ENCODE measurements at regions not wholly inside any gene's neighbourhood (a gene's known extent, or its start where the extent isn't known, plus 50 kb on each side); places are given as distances from the start of the nearest gene placed in this dataset.

DNA sequence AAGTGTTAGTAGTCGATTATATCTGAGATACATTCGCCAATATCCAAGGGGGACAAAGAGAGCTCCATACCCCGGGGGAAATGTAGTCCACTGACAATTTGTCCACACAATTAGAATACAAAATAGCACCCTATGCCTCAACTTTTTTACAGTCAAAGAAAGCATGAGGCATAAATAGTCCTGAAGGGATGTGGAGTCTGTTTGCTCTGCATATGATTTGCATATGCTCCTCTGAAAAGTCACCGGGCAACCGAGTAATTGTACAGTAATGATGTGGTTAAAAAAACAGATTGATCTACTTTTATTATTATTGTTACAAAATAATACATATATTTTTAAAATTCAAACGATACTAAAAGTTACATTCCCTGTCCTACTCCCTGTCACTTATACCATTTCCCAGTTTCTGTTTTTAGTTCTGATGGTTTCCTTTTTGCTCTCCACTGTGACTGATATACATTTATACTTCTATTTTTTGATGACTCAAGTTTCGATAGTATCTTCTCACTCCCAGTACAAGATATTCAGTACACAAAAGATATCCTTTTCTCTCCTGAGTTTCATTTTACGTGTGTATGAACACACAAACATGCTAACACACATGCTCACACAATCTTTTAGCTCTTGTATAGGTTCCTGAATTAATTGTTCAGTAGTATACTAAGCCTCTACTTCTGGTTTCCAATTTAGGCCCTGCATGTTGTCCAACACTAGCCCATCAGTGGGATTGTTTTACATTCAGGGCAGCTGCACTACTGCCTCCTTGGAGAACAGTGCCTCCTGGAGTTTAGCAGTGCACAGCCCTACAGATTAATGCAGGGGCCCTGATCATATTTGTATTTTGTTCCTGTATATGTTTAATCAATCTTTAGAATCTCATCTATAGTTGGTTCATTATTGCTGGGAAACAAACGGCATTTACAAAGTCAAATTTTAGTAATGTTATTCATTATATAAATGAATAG is 130.9 kb downstream of the TES start (continued):
- TF ChIP-seq ZBTB34 (CRISPR knock-in tag; IDR thresholded peaks at IDR 0.05), result no peak
- TF ChIP-seq HSF4 (CRISPR knock-in tag; IDR thresholded peaks at IDR 0.05; ENCODE audit: borderline replicate concordance), result no peak

DNA sequence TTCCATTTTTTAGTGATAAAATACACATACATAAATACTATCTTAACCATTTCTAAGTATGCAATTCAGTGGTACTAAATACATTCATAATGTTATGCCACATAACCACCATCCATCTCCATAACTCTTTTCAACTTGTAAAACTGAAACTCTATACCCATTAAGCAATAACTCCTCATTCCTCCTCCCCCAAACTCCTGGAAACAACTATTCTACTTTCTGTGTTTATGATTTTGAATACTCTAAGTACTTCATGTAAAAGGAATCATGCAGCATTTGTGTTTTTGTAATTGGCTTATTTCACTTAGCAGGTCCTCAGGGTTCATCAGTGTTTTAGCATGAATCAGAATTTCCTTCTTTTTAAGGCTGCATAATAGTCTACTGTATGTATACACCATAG is 131.8 kb downstream of the TES start:
- Histone ChIP-seq H3K79me2 (ENCODE audit: control insufficient read depth, insufficient read depth, low read length) (no peaks in the 10 kb centered on the region), H3K9me3 (replicated peaks; ENCODE audit: control insufficient read depth, insufficient read depth, low read depth, low read length) (no peaks in the 10 kb centered on the region), H3K9me1 (ENCODE audit: control insufficient read depth, insufficient read depth, low read length) (no peaks in the 10 kb centered on the region), H3K4me3 (no peak overlapping the region), H3K4me1 (replicated peaks in 1 of 2; ENCODE audit: control insufficient read depth in 2 of 2, insufficient read depth in 2 of 2, low read length in 2 of 2) (peaks cover 0 to 16% of the 10 kb centered on the region in 2 experiments; a peak in 3 of 5 replicates), H4K20me1 (replicated peaks; ENCODE audit: control insufficient read depth, insufficient read depth, low read length) (no peaks in the 10 kb centered on the region), H3K27ac (ENCODE audit: extremely low read depth, low read depth, low read length) (no peak overlapping the region), H2AFZ (ENCODE audit: low read depth, low read length) (no peak overlapping the region), H3K9ac (ENCODE audit: insufficient read depth in 1 of 2, low read depth in 2 of 2, low read length in 2 of 2) (no peak overlapping the region), H3K4me2 (ENCODE audit: insufficient read depth, low read length) (no peak overlapping the region), H3K27me3 (ENCODE audit: control insufficient read depth in 2 of 2, insufficient read depth in 2 of 2, low read length in 2 of 2) (no peaks in the 10 kb centered on the region), H3K36me3 (ENCODE audit: control insufficient read depth, insufficient read depth, low read length) (no peaks in the 10 kb centered on the region)
- CTCF ChIA-PET (ENCODE audit: low intra/inter-chr PET ratio), result no interaction called here
- POLR2A ChIA-PET, result interaction anchor here (0.7 kb wide), 1 partner anchor 239 kb away, joined by 3 read pairs; no protein-coding TSS in a partner anchor
- no peak for ATAC-seq
- no peak for FAIRE-seq
- intact Hi-C loops (cut with micrococcal nuclease), result loop anchor here (5.0 kb wide), 2 partner anchors 170 to 245 kb away; no protein-coding TSS in a partner anchor
- DNase-seq (ENCODE audit: extremely low read depth in 1 of 4, low spot score in 3 of 4), result no peak
- TF ChIP-seq KAT7 (CRISPR knock-in tag; IDR thresholded peaks at IDR 0.05; ENCODE audit: borderline replicate concordance) (no peak), CEBPG (CRISPR knock-in tag; IDR thresholded peaks at IDR 0.05) (no peak), CEBPG (tag; conservative IDR thresholded peaks at IDR 0.05 in 1 of 2, IDR thresholded peaks at IDR 0.05 in 1 of 2) (peak; percentile 14 to 40; a peak in 1 of 4 replicates), LEF1 (IDR thresholded peaks at IDR 0.05) (0 out of 2 replicates have a peak, but pooled peaks have one; percentile 15), HINFP (tag; conservative IDR thresholded peaks at IDR 0.05; ENCODE audit: low read depth) (no peak), ZNF274 (IDR thresholded peaks at IDR 0.05; ENCODE audit: borderline replicate concordance, low read depth, low read length) (no peak)
- in situ Hi-C loops (cut with MboI), result no loop called here
- no TSS peak for BruUV-seq (replicated peaks)

Data from K562 (cell line).